SW 1271 (cell line): ENCODE measurements at regions not wholly inside any gene's neighbourhood (a gene's known extent, or its start where the extent isn't known, plus 50 kb on each side); places are given as distances from the start of the nearest gene placed in this dataset.
"Not testable (repeated sequence)": the region's sequence is repeated elsewhere in the genome, so short reads cannot be mapped to it uniquely, and the experiment has no call there.

ENCODE experiments used
- DNase-seq, 2 experiments: peaks; one replicate each; lab custom pipeline; 2025; lab: John Stamatoyannopoulos, UW

GRCh38 chrX:8025705-8026104, 98.5 kb upstream of the PNPLA4 start:
- no peak for DNase-seq

GRCh38 chrX:8018934-8019333, 91.7 kb upstream of the PNPLA4 start:
- DNase-seq = no peak

- DNase-seq = no peak
Observed at GRCh38 chrX:8010105-8010504, 82.9 kb upstream of the PNPLA4 start.

- no peak for DNase-seq
Observed at GRCh38 chrX:8005678-8006347, 78.6 kb upstream of the PNPLA4 start.

- no peak for DNase-seq
Observed at GRCh38 chrX:8003147-8003883, 76.1 kb upstream of the PNPLA4 start.

GRCh38 chrX:7996851-7997250, 69.6 kb upstream of the PNPLA4 start:
- no peak for DNase-seq

GRCh38 chrX:7996414-7996813, 69.2 kb upstream of the PNPLA4 start:
- peak in 1 of 2 experiments; percentile 0 for DNase-seq

- DNase-seq = no peak
Observed at GRCh38 chrX:7993873-7994272, 66.7 kb upstream of the PNPLA4 start.

GRCh38 chrX:7988013-7988759, 61.0 kb upstream of the PNPLA4 start:
- DNase-seq = not testable (repeated sequence)

GRCh38 chrX:7987160-7988012, 60.2 kb upstream of the PNPLA4 start:
- DNase-seq = no peak

GRCh38 chrX:7986738-7987137, 59.5 kb upstream of the PNPLA4 start:
- not testable (repeated sequence) for DNase-seq

- DNase-seq = no peak
Observed at GRCh38 chrX:7985568-7985967, 58.4 kb upstream of the PNPLA4 start.

- no peak for DNase-seq
Observed at GRCh38 chrX:7983581-7983980, 56.4 kb upstream of the PNPLA4 start.
